GM20000 (cell line): ENCODE measurements at regions not wholly inside any gene's neighbourhood (a gene's known extent, or its start where the extent isn't known, plus 50 kb on each side); places are given as distances from the start of the nearest gene placed in this dataset.

Experiments used
- DNase-seq: peaks from one replicate; pipeline ENCODE4 v3.0.0; 2012; ENCODE audit warnings: low spot score
- TF ChIP-seq, protein P1 (sequence below): IDR thresholded peaks from 2 replicates; pipeline ENCODE4 v1.5.1; 2012; ENCODE audit warnings: mild to moderate bottlenecking, control low read depth; ENCODE audit errors: extremely low read depth, missing control alignments

DNA sequence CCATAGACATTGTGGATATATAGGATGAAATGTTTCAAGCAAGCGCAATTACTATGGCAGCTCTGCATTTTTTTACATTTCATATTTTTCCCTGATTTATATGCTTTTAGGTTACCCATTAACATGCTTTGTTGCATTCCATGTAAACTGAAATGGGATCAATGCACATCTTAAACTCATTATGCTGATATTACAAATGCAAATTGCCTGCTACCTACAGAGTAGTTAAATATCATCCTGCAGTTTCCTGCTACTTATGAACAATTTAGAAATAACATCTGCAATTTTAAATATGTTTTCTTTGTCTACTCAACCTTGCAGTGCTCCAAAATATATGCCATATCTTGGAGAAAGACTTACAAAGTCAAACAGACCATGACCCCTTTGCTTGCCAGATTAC, 526.9 kb upstream of the NECTIN3 start:
- TF ChIP-seq, protein P1, sequence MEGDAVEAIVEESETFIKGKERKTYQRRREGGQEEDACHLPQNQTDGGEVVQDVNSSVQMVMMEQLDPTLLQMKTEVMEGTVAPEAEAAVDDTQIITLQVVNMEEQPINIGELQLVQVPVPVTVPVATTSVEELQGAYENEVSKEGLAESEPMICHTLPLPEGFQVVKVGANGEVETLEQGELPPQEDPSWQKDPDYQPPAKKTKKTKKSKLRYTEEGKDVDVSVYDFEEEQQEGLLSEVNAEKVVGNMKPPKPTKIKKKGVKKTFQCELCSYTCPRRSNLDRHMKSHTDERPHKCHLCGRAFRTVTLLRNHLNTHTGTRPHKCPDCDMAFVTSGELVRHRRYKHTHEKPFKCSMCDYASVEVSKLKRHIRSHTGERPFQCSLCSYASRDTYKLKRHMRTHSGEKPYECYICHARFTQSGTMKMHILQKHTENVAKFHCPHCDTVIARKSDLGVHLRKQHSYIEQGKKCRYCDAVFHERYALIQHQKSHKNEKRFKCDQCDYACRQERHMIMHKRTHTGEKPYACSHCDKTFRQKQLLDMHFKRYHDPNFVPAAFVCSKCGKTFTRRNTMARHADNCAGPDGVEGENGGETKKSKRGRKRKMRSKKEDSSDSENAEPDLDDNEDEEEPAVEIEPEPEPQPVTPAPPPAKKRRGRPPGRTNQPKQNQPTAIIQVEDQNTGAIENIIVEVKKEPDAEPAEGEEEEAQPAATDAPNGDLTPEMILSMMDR = no peak

DNA sequence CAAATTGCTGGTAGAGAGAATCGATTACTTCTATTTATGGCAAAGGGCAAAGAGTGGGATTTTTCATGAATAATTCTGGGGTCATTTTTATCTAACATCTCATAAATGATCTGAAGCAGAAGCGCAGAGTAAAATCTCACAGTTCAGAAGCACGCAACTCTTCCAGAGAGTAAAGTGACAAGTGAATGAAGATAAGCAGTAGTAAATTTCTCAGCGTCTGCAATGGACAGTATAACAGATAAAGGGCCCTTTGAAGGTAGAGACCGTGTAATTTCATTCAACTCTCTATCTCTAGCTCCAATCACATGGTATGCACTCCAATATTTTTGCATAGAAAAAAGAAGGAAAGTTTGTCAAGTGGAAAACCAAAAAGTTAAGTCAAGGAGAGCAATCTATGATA, 521.1 kb upstream of the NECTIN3 start:
- TF ChIP-seq, protein P1 = no peak
- no peak for DNase-seq

More for the DNA sequence above, 526.9 kb upstream of the NECTIN3 start:
- no peak for DNase-seq

DNA sequence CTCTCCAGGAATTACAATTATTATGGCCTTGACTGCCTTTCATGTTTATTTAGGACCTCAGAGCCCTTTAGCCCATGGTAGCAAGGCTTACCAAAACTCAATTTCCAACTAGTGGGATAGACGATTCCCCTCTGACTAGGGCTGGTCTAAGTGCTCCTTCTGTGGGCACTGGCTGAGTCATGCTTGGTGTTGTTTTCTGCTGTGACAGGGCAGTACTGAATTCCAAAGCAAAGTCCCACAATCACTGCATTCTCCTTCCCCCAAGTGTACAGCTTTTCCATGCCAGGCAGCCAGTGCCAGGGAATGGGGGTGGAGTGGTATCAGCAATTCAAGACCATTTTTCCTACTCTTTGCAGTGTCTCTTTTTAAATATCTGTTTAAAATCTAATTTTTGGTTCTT, 509.0 kb upstream of the NECTIN3 start:
- TF ChIP-seq, protein P1 = no peak
- DNase-seq = no peak

DNA sequence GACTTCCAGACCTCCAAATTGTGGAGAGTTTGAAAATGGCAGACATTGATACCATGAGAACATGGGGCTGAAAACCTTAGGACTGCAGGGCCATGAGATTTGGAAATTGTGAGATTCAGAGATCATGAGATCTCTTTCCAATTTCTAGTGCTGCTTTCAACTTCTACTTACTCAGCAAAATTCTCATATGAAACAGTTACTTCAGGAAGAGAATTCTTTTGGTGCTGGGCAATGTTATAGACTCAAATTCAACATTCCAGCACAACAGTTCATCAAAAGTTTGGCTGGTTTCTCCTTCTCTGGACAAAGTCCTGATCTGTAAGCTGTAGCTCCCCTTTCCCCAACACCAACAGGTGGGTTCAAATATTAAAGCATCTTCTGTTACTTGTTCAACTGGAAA, 506.9 kb upstream of the NECTIN3 start:
- TF ChIP-seq, protein P1 = no peak
- DNase-seq = no peak

DNA sequence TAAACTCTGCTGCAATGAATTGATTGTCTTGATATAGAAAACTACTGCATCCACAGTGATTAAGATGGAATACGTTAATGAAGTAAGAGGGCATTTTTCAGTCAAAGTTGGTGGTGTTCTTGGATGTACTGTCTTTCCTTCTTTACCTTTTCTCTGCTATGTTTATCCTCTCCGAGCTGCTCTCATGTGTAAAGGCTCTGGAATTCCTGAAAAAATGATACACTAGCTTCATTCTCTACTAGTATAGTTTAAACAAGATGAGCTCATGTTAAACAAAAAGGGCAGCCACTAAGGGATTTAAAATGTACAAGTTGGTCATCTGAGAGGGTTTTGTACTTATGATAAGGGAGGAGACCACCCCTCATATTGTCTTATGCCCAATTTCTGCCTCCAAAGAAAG, 504.6 kb upstream of the NECTIN3 start:
- TF ChIP-seq, protein P1 = no peak
- no peak for DNase-seq

DNA sequence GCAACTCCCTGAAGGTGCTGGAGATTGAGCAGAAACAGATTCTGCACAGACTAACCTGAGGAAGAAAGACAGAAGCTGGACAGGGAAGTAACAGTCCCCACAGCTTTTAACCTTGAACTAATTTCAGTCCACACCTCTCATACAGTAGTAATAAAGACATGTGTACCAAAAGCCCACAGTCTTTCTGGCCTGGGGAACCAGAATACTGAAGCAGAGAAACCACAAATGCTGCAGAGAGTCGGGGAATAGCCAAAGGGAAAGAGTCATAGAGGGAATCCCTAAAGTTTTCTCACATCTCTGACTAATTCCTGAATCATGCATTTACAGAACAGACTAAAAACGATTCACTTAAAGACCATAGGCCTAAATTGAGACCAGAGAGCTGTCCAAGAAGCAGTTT, 503.4 kb upstream of the NECTIN3 start:
- TF ChIP-seq, protein P1 = no peak
- DNase-seq = no peak

DNA sequence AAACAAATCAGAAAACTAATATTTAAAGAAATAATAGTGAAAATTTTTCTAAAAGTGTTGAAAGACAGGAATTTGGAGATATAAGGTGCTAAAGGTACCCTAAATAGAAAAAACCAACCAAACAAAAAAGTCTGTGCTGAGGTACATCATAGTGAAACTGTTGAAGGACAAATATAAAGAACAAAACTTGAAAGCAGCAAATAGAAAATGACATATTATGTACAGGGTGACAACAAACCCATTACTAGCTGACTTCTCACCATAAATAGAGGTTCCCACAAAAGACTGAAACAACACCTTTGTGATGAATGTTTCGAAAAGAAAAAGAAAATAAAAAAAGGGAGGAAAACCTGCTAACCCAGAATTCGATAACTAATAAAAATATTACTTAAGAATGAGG, 502.5 kb upstream of the NECTIN3 start:
- no peak for DNase-seq

More for the DNA sequence above, 502.5 kb upstream of the NECTIN3 start:
- TF ChIP-seq, protein P1 = no peak
